Small intestine (tissue), 7 donors: ENCODE measurements at regions not wholly inside any gene's neighbourhood (a gene's known extent, or its start where the extent isn't known, plus 50 kb on each side); places are given as distances from the start of the nearest gene placed in this dataset.
A peak's percentile ranks its signal among the peaks of the same experiment; 100 is the strongest.

ENCODE experiments used
- DNase-seq, 2 donors: peaks; one replicate each; pipeline versions ENCODE4 v3.0.0 to v3.0.0-alpha.2; 2013
- FAIRE-seq: peaks from 2 replicates; lab custom pipeline; 2012; peaks lifted over from hg19 to GRCh38; lab: Jason Lieb, UNC
- H3K27ac ChIP-seq, 3 donors: one replicate each; pipeline ENCODE4 v1.5.1; 2013; ENCODE audit warnings: low read length in 2 of 3, mild to moderate bottlenecking in 2 of 3, control low read depth in 1 of 3, inconsistent platforms in 1 of 3, low read depth in 1 of 3, moderate library complexity in 1 of 3
- H3K27me3 ChIP-seq, 3 donors: one replicate each; pipeline ENCODE4 v1.6.1; 2013; ENCODE audit warnings: low read length in 3 of 3, inconsistent platforms in 1 of 3; ENCODE audit not compliant: control insufficient read depth in 3 of 3, insufficient read depth in 3 of 3
- H3K36me3 ChIP-seq, 3 donors: one replicate each; pipeline ENCODE4 v1.6.1; 2013; ENCODE audit warnings: low read length in 3 of 3, inconsistent platforms in 1 of 3, low read depth in 1 of 3, mild to moderate bottlenecking in 1 of 3, moderate library complexity in 1 of 3; ENCODE audit not compliant: control insufficient read depth in 3 of 3, insufficient read depth in 2 of 3
- H3K4me1 ChIP-seq, 3 donors: one replicate each; pipeline ENCODE4 v1.6.1; 2013; ENCODE audit warnings: low read length in 2 of 3, inconsistent platforms in 1 of 3, low read depth in 1 of 3, mild to moderate bottlenecking in 1 of 3, moderate library complexity in 1 of 3; ENCODE audit not compliant: control insufficient read depth in 3 of 3, insufficient read depth in 2 of 3
- H3K4me3 ChIP-seq, 3 donors: one replicate each; pipeline ENCODE4 v1.5.1; 2013; ENCODE audit warnings: low read length in 3 of 3, control low read depth in 1 of 3, inconsistent platforms in 1 of 3, low read depth in 1 of 3, mild to moderate bottlenecking in 1 of 3, moderate library complexity in 1 of 3
- H3K9me3 ChIP-seq, 2 donors: one replicate each; pipeline ENCODE4 v1.6.1; 2013; ENCODE audit warnings: low read depth in 1 of 2, low read length in 1 of 2; ENCODE audit not compliant: control insufficient read depth in 2 of 2, insufficient read depth in 1 of 2
- WGBS, 3 donors: extraction: QIAGEN DNeasy Blood & Tissue Kit; methylation state at CpG; one replicate each; pipeline ENCODE4 v1.1.7; 2013; 5-methylcytosine and 5-hydroxymethylcytosine counted together
- donor health status: healthy with polysubstance abuse.
- donor health status: control.
- donor health status: control.
- donor health status: Bipolar disorder and iron deficiency.
- donor health status: healthy.

DNA sequence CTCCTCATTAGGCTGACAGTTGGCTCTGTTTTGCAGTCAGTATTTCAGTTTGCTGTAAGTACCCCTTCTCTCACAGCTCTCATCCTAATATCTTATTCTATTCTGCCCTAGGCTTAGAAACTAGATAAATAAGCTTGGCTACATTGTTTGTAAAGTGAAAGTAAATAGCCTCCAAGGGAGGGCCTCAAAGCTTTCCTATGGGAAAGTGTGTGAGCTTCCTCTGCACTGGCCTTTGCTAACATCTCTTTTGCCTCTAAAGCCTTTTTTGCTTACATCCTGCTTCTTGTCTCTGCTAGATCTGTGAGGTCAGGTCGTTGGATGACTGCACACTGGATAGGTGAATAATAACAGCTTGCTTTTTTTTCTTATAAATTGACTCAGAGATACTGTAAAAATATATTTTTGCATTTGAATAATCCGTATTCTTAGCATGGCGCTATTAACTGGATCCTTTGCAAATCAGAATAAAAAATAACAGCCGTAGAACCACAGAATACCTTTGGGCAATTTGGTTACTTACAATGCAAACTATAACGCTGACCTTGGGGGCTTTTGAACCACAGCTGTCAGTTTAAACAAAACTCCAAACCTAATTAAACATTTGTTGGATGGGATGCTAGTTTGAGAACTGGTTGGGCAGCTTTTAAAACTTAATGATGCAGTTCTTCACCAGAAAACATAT is 55.1 kb downstream of the TTC6 start:
- FAIRE-seq: no peak
- Histone ChIP-seq H3K27me3 (no peaks in the 10 kb centered on the region), H3K9me3 (no peaks in the 10 kb centered on the region), H3K4me1 (no peaks in the 10 kb centered on the region), H3K27ac (no peak overlapping the region), H3K36me3 (no peaks in the 10 kb centered on the region), H3K4me3 (no peak overlapping the region)
- 59 to 67% (median 64%) methylated on average over 5 of the region's 5 CpGs for WGBS, 3 donors
- peak in 1 of 2 donors; percentile 7 for DNase-seq

DNA sequence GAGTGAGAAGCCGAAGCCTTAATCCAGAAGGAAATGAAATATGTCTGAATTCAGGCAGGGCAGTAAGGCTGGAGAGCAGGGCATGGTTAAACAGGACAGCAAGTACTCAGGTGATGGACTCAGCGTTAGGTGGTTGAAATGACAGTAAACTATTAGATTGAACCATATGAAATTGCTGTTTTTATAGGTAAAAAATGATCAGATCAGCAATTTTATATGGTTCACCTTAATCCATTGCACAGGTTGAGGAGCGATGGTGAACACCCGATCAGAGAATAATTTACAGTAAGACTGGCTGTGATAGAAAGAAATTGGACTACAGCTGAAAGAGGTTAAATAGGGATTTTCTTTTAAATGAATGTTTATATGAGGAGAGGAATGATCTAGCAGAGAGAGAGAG is 56.6 kb downstream of the TTC6 start:
- H3K27me3 ChIP-seq: no peaks in the 10 kb centered on the region
- no peaks in the 10 kb centered on the region for H3K9me3 ChIP-seq
- no peaks in the 10 kb centered on the region for H3K36me3 ChIP-seq
- H3K4me3 ChIP-seq: no peak overlapping the region
- no peak for DNase-seq
- no peak overlapping the region for H3K27ac ChIP-seq
- H3K4me1 ChIP-seq: no peaks in the 10 kb centered on the region
- 90 to 95% (median 91%) methylated on average over 4 of the region's 4 CpGs for WGBS, 3 donors
- no peak for FAIRE-seq

DNA sequence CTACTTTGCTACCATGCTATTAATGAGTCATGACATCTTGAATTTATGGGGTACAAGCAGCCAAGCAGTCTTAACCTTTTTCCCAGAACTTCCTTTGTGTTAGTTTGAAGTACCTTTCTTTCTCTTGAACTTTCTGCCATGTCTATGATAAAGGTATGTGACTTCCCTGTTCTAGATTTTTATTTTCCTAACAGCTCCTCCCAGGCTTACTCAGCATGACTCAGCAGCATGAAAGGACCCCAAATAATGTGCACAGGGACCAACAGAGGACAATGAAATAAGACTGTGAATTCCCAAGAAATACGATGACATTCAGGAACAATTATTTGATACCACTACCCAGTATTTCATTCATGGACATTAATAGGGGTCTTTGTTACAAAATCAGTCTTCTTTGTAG is 60.0 kb downstream of the TTC6 start:
- Histone ChIP-seq H3K4me3 (no peak overlapping the region), H3K27me3 (no peaks in the 10 kb centered on the region), H3K4me1 (no peaks in the 10 kb centered on the region), H3K36me3 (no peaks in the 10 kb centered on the region), H3K9me3 (peaks cover 0 to 4% of the 10 kb centered on the region in 2 donors), H3K27ac (no peak overlapping the region)
- no peak for FAIRE-seq
- 88 to 96% (median 89%) methylated on average over 1 of the region's 1 CpG for WGBS, 3 donors
- DNase-seq: no peak

DNA sequence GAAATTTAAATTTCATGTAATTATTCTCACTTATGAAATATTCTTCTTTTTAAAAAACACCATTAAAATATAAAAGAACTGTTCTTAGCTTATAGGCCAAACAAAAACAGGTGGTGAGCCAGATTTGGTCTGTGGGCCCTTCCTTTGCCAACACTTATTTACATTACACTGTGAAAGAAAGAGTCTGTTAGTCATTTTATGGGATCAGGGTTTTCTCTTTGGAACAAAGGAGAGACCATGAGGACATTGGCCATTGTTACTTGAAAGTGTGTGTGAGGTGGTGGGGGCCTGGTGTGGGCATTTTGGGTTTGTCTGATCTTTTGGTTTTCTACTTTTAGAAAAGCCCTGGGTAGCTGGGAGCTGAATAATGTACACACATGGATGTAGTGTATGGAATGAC is 62.7 kb downstream of the TTC6 start:
- peaks cover 0 to 7% of the 10 kb centered on the region in 2 donors for H3K9me3 ChIP-seq
- no peak overlapping the region for H3K4me3 ChIP-seq
- no peaks in the 10 kb centered on the region for H3K4me1 ChIP-seq
- FAIRE-seq: no peak
- no peak for DNase-seq
- H3K27me3 ChIP-seq: no peaks in the 10 kb centered on the region
- H3K36me3 ChIP-seq: no peaks in the 10 kb centered on the region
- H3K27ac ChIP-seq: no peak overlapping the region

DNA sequence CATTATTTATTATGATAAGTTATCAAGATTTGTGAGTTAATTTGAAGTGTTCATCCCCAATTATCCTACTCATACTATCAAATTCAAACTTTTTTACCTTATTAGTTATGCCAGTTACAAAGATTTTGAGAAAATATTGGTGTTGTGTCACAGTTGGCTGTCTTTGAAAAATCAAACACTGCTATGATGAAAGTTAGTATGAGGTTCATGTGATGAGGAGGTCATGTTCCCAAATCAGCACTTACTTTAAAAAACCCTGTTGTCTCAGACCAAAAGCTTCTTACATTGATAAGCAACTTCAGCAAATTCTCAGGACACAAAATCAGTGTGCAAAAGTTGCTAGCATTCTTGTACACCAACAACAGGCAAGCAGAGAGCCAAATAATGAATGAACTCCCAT is 68.1 kb downstream of the TTC6 start:
- no peaks in the 10 kb centered on the region for H3K36me3 ChIP-seq
- DNase-seq: no peak
- no peak overlapping the region for H3K4me3 ChIP-seq
- no peak overlapping the region for H3K27ac ChIP-seq
- H3K27me3 ChIP-seq: no peaks in the 10 kb centered on the region
- no peaks in the 10 kb centered on the region for H3K4me1 ChIP-seq
- peaks cover 0 to 7% of the 10 kb centered on the region in 2 donors for H3K9me3 ChIP-seq
- no peak for FAIRE-seq

DNA sequence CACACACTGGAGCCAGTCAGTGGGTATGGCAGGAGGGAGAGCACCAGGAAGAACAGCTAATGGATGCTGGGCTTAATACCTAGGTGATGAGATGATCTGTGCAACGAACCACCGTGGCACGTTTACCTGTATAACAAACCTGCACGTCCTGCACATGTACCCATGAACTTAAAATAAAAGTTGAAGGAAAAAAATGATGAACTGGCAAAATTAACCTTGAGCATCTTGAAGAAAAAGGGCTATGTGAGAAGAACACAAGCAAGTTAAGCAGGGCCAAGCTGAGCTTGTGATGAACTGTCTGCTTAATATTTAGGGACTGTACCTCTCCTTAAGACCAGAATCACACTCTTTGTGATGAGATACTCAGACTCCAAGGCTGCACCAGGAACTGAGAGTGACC is 70.0 kb downstream of the TTC6 start:
- H3K4me3 ChIP-seq: no peak overlapping the region
- H3K27me3 ChIP-seq: no peaks in the 10 kb centered on the region
- no peak for DNase-seq
- no peaks in the 10 kb centered on the region for H3K4me1 ChIP-seq
- 86 to 90% (median 87%) methylated on average over 4 of the region's 4 CpGs for WGBS, 3 donors
- H3K27ac ChIP-seq: no peak overlapping the region
- no peaks in the 10 kb centered on the region for H3K36me3 ChIP-seq
- FAIRE-seq: no peak
- H3K9me3 ChIP-seq: peaks cover 0 to 4% of the 10 kb centered on the region in 2 donors

DNA sequence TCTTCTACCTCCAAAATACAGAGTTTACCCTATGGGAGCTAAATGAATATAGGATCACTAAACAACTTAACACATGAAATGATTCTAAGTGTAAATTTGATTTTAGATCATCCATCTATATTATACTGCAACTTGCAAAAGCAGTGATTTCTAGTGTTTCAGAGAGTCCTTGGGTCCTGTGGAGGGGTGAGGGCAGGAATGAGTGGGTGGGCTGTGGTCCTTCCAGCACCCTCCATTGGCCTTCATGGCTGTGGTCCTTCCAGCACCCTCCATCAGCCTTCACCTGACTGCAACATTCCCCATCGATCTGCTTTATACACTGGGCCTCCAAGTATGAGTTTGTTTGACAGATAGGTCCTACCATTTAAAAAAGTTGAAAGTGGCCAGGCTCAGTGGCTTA is 70.5 kb downstream of the TTC6 start:
- H3K27me3 ChIP-seq: no peaks in the 10 kb centered on the region
- no peak for DNase-seq
- no peak for FAIRE-seq
- peaks cover 0 to 4% of the 10 kb centered on the region in 2 donors for H3K9me3 ChIP-seq
- no peaks in the 10 kb centered on the region for H3K36me3 ChIP-seq
- no peak overlapping the region for H3K27ac ChIP-seq
- H3K4me3 ChIP-seq: no peak overlapping the region
- WGBS, 3 donors: 68 to 95% (median 84%) methylated on average over 1 of the region's 1 CpG
- H3K4me1 ChIP-seq: no peaks in the 10 kb centered on the region

DNA sequence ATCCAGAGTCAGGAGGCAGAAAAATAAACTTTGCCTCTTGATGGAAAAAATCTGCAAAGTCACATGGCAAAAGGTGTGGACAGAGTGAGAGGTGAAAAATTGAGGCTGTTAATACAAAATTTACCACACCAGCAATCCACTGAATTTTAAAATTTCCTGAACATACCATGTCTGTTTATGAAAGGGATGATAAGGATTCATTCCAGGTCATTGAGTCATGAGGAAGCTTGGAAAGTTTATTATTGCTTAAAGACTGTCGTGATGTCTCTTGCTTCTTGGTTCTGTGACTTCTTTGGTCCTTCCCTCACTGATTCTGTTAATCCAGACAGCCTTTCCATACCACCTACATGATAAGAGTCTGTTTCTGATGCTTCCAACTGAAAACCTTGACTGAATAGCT is 73.2 kb downstream of the TTC6 start:
- no peaks in the 10 kb centered on the region for H3K27me3 ChIP-seq
- H3K4me3 ChIP-seq: no peak overlapping the region
- no peaks in the 10 kb centered on the region for H3K9me3 ChIP-seq
- DNase-seq (no peak), FAIRE-seq (no peak)
- no peaks in the 10 kb centered on the region for H3K4me1 ChIP-seq
- H3K27ac ChIP-seq: no peak overlapping the region
- H3K36me3 ChIP-seq: no peaks in the 10 kb centered on the region
- 61 to 73% (median 71%) methylated on average over 1 of the region's 1 CpG for WGBS, 3 donors

DNA sequence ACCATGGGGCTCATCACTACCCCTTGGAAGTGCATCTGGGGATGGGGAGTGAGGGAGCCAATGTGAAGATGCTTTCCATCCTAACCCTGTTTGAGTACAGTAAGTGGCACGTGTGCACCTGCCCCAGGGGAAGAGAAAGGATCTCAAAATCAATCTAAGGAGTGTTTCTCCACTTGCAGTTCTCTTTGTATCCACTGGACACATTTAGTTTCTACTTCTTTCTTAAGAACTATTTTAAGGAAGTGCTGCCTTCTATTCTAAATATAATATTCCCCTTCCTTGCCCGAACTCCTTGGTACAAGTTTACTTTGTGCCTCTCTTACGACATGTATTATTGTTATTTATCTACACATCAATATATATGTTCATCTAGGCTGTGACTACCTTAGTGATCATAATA is 73.8 kb downstream of the TTC6 start:
- Histone ChIP-seq H3K9me3 (no peaks in the 10 kb centered on the region), H3K4me3 (no peak overlapping the region), H3K36me3 (no peaks in the 10 kb centered on the region), H3K27me3 (no peaks in the 10 kb centered on the region), H3K4me1 (no peaks in the 10 kb centered on the region), H3K27ac (no peak overlapping the region)
- DNase-seq (no peak), FAIRE-seq (no peak)
- WGBS, 3 donors: 54 to 69% (median 65%) methylated on average over 3 of the region's 3 CpGs
